Fibroblast of the conjunctiva (primary cell): ENCODE measurements at regions not wholly inside any gene's neighbourhood (a gene's known extent, or its start where the extent isn't known, plus 50 kb on each side); places are given as distances from the start of the nearest gene placed in this dataset.
"Not testable (repeated sequence)": the region's sequence is repeated elsewhere in the genome, so short reads cannot be mapped to it uniquely, and the experiment has no call there.

Experiments
- DNase-seq: peaks from one replicate; pipeline ENCODE4 v3.0.0-alpha.2; 2010; ENCODE audit warnings: low read depth

GRCh38 chr4:187915406-187915805, 80.2 kb upstream of the ZFP42 start:
- not testable (repeated sequence) for DNase-seq

DNA sequence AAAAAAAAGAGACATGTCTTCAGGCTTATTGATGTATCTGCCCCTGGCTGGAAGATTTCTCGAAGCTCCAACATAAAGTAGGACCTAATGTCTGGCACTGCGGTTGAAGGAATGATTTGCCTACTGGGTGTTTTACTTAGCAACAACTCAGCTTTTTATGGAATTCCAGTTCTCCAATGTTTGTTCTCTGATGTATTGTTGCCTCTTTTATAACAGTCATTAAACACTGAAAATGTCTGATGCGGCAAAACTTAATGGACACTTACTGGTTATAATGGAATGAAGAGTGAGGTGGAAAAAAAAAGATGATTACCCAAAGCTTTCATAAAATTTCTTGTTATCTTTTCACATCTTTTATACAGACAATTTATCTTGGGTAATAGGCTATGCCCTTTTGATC, 75.6 kb upstream of the ZFP42 start:
- DNase-seq, result no peak

- DNase-seq, result no peak
Measured at GRCh38 chr4:187921946-187922623, 73.5 kb upstream of the ZFP42 start.

- no peak for DNase-seq
Measured at GRCh38 chr4:187929024-187929423, 66.5 kb upstream of the ZFP42 start.

DNA sequence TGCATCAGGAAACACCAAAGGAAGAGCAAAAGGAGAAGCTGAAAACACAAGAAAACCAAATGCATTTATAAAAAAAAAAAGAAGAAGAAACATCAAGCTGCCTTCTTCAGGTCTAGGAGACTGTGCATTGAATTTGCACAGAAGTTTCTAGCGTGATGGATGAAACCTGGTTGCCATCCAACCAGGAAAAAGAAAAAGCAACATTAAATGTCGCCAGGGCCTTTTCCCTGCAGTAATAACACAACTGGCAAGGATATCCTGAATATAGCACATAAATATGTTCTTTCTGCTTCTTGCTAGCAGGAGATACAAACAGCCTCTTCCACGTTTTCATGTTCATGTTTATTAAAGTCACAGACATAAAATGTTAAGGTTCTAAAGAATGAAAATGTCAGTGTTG, 60.8 kb upstream of the ZFP42 start:
- no peak for DNase-seq

DNA sequence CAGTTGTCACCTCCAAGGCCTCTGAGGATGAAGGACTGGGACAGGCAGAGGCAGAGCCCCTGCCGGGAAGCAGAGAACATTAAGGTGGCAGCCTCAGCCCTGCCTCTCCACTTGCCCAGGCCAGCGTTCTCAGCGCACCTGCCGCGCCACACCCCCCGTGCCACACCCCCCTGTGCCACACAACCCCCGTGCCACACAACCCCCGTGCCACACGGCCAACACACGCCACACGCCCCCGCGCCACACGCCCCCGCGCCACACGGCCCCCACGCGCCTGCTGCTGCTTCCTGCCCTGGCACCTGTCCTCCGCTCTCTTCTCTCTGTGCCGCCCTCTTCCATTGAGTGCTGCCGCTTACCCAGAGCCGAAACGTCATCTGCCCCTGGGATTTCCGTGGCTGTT, 58.0 kb upstream of the ZFP42 start:
- no peak for DNase-seq

GRCh38 chr4:187940299-187940698, 55.3 kb upstream of the ZFP42 start:
- DNase-seq, result peak; percentile 14

- DNase-seq, result no peak
Measured at GRCh38 chr4:187942968-187943367, 52.6 kb upstream of the ZFP42 start.

DNA sequence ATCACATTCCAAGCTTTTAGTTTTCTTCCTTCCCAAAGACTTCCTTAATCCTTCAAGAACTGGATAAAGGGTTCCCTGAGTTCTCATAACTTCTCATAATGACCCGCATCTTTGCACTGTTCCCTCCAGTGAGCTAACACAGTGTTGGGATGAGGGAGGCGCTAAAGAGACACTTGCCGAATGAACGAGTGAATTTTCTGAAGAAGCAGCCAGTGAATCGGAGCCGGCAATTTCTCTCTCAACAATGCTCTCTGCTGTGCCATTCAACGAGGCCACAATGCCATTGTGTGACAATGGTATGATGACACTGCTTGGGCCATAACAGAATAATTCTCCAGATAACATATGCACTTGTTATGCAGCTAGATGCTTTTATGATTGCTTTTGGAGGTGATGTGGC, 51.4 kb upstream of the ZFP42 start:
- DNase-seq, result no peak
